ENCODE measurements at regions not wholly inside any gene's neighbourhood (a gene's known extent, or its start where the extent isn't known, plus 50 kb on each side); places are given as distances from the start of the nearest gene placed in this dataset.

DNA sequence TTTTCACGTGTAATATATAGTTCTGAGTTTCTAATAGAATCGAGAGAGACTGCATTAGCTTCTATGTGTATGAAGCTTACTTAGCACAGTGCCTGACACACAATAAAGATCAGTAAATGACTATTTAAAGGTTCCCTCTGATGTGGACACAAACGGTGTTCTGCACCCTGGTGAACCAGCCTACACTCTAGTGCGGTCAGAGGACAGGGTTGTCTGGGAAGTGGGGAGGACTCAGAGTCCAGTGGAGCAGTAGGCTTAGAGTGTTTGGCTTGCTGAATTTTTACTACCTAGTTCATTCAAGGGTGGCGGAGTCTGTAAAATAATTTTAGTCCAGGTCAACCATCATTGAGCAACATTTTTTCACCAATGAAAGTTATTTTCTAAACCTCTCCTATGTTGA, 77.8 kb downstream of the DIPK2A start:
- Histone ChIP-seq H3K4me3 (ENCODE audit: low read depth, low read length) (no peak overlapping the region), H3K27me3 (replicated peaks) (no peaks in the 10 kb centered on the region), H3K27ac (no peak overlapping the region), H3K36me3 (replicated peaks) (no peaks in the 10 kb centered on the region)
- in situ Hi-C loops (cut with HindIII; ENCODE audit: low pct_ligation_motif_present, low sequenced_read_pairs): no loop called here
- TF ChIP-seq, protein P1, sequence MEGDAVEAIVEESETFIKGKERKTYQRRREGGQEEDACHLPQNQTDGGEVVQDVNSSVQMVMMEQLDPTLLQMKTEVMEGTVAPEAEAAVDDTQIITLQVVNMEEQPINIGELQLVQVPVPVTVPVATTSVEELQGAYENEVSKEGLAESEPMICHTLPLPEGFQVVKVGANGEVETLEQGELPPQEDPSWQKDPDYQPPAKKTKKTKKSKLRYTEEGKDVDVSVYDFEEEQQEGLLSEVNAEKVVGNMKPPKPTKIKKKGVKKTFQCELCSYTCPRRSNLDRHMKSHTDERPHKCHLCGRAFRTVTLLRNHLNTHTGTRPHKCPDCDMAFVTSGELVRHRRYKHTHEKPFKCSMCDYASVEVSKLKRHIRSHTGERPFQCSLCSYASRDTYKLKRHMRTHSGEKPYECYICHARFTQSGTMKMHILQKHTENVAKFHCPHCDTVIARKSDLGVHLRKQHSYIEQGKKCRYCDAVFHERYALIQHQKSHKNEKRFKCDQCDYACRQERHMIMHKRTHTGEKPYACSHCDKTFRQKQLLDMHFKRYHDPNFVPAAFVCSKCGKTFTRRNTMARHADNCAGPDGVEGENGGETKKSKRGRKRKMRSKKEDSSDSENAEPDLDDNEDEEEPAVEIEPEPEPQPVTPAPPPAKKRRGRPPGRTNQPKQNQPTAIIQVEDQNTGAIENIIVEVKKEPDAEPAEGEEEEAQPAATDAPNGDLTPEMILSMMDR (IDR thresholded peaks at IDR 0.05; ENCODE audit: low read depth, low read length, missing control alignments): no peak
- DNase-seq: no peak

DNA sequence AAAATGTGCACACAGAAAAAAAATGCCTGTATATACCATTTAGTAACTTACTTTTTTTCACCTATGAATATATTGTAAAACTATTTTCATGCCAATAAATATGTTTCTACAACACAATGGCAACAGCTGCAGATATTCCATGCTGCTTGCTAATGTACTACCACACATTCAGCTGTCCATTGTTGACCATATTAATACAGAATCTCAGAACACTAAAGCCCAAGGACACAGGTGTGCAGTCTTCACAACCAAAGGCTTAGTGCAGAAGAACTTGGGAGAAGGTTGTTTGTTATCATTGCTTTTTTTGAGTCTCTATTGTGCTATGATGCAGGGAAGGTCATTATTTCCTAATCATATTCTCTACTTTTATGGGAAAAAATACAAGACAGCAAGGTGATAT, 79.6 kb downstream of the DIPK2A start:
- H3K4me3 ChIP-seq (ENCODE audit: low read depth, low read length): no peak overlapping the region
- H3K36me3 ChIP-seq (replicated peaks): no peaks in the 10 kb centered on the region
- H3K27ac ChIP-seq: no peak overlapping the region
- no peaks in the 10 kb centered on the region for H3K27me3 ChIP-seq (replicated peaks)
- no peak for DNase-seq
- TF ChIP-seq, protein P1 (IDR thresholded peaks at IDR 0.05; ENCODE audit: low read depth, low read length, missing control alignments): no peak
- in situ Hi-C loops (cut with HindIII; ENCODE audit: low pct_ligation_motif_present, low sequenced_read_pairs): no loop called here

DNA sequence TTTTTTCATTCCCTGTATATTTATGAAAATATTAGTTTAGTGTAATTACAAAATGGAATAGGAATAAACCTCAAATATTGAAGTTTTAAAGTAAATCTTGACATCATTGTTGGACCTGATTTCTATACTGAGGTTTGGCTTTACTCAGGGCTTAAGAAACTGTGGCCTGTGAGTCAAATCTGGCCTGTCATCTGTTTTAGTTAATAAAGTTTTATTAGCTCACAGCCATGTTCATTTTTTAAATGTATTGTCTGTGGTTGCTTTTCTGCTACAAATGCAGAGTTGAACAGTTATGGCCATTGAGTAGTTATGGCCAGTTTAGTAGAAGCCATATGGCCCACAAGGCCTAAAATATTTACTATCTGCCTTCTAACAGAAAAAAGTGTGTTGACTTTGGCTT, 80.7 kb downstream of the DIPK2A start:
- no peaks in the 10 kb centered on the region for H3K27me3 ChIP-seq (replicated peaks)
- TF ChIP-seq, protein P1 (IDR thresholded peaks at IDR 0.05; ENCODE audit: low read depth, low read length, missing control alignments): no peak
- no peak overlapping the region for H3K4me3 ChIP-seq (ENCODE audit: low read depth, low read length)
- H3K36me3 ChIP-seq (replicated peaks): no peaks in the 10 kb centered on the region
- in situ Hi-C loops (cut with HindIII; ENCODE audit: low pct_ligation_motif_present, low sequenced_read_pairs): no loop called here
- DNase-seq: no peak
- no peak overlapping the region for H3K27ac ChIP-seq

DNA sequence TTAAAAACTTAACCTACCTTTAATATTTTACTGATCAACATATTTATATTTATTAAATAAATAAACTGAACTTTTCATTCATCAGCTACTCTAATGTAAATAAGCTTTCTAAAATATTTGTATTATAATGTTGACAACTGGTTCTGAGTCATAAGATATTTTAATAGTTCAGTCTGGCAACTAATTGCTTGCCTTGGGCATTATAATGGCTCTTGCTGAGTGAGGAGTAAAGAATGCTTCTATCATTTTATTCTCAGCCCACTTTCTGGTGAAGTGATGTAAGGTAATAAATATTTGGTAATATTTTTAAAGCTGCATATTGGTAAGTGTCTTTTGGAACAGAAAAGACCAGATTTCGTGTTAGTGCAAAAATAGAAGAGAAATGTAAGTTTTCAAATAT, 81.5 kb downstream of the DIPK2A start:
- peak; percentile 18 for DNase-seq
- no peak overlapping the region for H3K4me3 ChIP-seq (ENCODE audit: low read depth, low read length)
- TF ChIP-seq, protein P1 (IDR thresholded peaks at IDR 0.05; ENCODE audit: low read depth, low read length, missing control alignments): no peak

DNA sequence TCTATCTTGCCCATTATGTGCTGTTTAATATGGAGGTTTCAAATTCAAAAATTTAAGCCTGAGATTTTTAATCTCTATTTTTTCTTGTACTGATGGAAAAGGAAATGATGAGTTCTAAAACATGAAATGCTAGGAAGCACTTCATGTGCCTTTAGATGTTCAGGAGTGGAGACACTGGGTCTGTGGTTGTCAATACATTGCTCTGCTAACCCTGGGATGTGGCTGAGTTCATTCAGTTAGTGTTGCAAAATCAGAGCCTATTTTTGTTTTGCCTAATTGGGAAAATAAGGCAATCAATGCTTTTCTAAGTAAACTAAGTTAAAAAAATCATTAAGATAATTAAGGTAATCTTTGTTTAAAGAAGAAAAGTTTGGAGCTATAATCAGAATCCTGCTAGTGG, 83.1 kb downstream of the DIPK2A start:
- Histone ChIP-seq H3K27me3 (replicated peaks) (no peaks in the 10 kb centered on the region), H3K27ac (no peak overlapping the region)
- TF ChIP-seq, protein P1 (IDR thresholded peaks at IDR 0.05; ENCODE audit: low read depth, low read length, missing control alignments): no peak

More for the DNA sequence above, 81.5 kb downstream of the DIPK2A start:
- in situ Hi-C loops (cut with HindIII; ENCODE audit: low pct_ligation_motif_present, low sequenced_read_pairs): no loop called here
- no peak overlapping the region for H3K27ac ChIP-seq
- no peaks in the 10 kb centered on the region for H3K36me3 ChIP-seq (replicated peaks)
- H3K27me3 ChIP-seq (replicated peaks): no peaks in the 10 kb centered on the region

DNA sequence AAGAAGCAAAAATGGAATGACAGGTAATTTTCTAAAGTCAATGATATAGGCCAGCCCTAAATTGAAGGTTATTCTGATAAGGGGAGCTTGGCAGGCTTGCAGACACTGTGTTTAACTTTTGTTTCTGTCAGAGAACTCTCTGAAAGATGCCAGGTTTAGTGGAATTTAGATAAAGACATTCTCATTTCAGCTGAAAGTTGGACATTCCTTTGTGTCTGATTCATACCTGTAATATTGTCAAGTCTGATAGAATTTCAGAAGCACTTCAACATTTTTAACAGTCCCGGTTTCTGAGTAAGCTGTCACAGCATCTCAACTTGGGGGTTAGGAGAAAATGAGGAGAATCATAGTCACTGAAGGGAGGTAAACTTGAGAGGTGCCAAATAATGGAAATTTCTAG, 84.0 kb downstream of the DIPK2A start:
- peak; percentile 27 for DNase-seq
- no peaks in the 10 kb centered on the region for H3K36me3 ChIP-seq (replicated peaks)
- TF ChIP-seq, protein P1 (IDR thresholded peaks at IDR 0.05; ENCODE audit: low read depth, low read length, missing control alignments): no peak
- H3K27ac ChIP-seq: no peak overlapping the region
- H3K27me3 ChIP-seq (replicated peaks): no peaks in the 10 kb centered on the region
- no peak overlapping the region for H3K4me3 ChIP-seq (ENCODE audit: low read depth, low read length)
- in situ Hi-C loops (cut with HindIII; ENCODE audit: low pct_ligation_motif_present, low sequenced_read_pairs): no loop called here

More for the DNA sequence above, 83.1 kb downstream of the DIPK2A start:
- Histone ChIP-seq H3K4me3 (ENCODE audit: low read depth, low read length) (no peak overlapping the region), H3K36me3 (replicated peaks) (no peaks in the 10 kb centered on the region)
- in situ Hi-C loops (cut with HindIII; ENCODE audit: low pct_ligation_motif_present, low sequenced_read_pairs): no loop called here
- no peak for DNase-seq
